Brain pericyte (primary cell): ENCODE measurements at regions not wholly inside any gene's neighbourhood (a gene's known extent, or its start where the extent isn't known, plus 50 kb on each side); places are given as distances from the start of the nearest gene placed in this dataset.

Experiments used
- DNase-seq: peaks from one replicate; pipeline ENCODE4 v3.0.0-alpha.2; 2012; ENCODE audit warnings: low read depth, low spot score

GRCh38 chr11:116122697-116123472 lies 618.7 kb upstream of the CADM1 start:
- no peak for DNase-seq

DNA sequence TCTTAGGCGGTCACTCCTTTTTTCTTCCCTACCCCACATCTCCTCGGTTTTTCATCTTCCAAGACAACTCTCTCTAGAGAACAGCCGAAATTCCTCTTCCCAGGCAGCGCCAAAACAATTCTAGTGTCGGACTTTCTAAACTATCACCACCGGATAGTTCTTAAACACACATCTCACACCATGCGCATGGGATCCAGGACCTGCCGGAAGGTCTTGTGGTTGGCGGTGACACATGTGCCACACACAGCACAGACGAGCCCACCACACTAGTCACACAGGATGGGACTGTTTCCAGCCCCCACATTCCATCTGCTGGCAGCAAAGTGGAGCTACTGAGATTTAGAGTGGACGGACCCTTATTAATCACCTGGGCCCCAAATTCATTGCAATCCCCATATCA lies 614.9 kb upstream of the CADM1 start:
- DNase-seq, result no peak

DNA sequence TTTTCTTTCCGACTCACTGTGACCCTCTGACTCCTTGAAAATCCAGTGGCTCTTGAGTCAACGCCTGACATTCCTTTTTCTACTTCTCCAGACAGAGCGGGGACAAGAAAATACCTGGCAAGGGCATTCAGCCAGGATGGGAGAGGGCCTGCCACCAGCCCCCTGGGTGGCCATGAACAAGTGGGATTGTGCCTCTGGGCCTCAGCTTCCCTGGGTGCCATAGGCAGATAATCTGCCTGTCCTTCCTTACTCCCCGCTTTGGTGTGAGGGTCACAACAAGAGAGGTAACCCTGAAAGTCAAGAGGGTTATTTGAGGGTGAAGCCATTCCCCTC lies 613.9 kb upstream of the CADM1 start:
- DNase-seq, result no peak

GRCh38 chr11:116117331-116118137 lies 613.3 kb upstream of the CADM1 start:
- no peak for DNase-seq

DNA sequence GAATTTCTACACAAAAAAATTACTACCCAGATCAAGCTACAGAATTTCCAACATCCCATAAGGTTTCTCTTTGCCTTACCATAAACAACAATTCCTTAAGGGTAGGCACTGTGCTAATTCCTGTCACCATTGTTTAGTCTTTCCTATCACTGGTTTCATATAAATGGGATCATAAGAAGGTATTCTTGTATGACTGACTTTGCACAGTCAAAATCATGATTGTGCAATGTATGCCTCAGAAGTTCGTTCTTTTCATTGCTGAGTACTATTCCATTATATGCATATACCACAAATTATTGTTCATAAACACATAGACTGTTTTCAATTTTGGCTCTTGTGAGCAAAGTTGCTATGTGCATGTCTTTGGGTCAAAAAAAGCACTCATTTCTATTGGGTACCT lies 611.6 kb upstream of the CADM1 start:
- DNase-seq, result no peak

DNA sequence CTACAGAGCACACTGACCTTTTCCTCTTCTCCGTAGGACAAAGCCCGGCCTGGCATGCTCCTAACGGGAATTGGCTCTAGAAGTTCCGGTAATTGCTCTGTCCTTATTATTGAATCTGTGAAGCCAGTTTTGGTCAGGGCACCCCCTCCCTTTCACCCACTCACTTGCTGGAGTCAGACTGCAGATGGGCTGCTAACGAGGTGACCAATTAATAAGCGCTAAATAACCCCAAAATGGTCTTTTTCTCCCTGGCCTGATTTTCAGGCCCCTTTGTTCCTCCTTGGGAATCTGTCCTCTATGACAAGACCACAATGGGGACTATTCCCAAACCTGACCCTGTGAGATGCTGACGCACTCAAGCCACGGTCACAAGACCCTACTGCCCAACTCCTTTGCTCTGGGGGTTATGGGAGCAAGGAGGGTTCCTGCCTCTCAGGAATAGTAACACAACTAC lies 610.0 kb upstream of the CADM1 start:
- DNase-seq, result no peak

DNA sequence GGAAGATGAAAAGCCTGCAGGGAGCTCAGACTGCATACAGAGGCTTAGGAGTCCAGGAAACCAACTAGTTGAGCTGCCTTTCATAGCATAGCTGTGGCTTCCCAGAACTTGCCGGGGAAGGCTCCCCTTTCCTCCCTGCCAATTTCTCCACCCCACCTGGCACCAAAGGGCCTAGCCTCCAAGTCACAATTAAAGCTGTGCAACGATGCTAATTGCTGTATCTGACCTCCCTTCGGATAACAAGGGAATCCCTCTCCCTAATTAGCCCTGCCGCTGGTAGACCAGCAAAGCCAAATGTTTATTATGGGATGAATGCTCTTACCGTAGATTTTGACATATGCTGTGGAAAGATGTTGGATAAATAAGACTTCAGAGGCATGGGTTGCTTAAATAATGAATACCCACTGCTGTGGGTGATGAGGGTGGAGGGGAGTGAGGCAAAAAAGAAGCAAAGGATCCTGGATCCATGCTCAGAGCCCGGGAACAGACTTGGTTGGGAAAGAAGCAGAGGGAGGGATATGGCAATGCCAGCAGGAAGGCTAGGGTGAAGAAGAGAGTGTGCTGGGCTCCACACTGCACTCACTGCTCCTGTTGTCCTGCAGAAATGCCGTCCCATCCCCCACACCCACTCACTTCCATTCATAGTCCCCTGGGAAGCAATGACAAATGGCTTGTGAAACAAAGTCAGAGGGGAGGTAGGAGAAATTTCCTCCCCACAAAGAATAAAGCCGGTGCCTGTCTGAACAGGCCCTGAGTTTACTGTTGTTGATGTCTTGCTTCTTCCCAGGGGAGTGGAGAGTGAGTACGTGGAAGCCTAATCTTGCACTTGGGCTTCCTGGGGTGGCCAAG lies 608.1 kb upstream of the CADM1 start:
- DNase-seq, result no peak

- DNase-seq, result no peak
These were observed 607.3 kb upstream of the CADM1 start for GRCh38 chr11:116111546-116111945.

DNA sequence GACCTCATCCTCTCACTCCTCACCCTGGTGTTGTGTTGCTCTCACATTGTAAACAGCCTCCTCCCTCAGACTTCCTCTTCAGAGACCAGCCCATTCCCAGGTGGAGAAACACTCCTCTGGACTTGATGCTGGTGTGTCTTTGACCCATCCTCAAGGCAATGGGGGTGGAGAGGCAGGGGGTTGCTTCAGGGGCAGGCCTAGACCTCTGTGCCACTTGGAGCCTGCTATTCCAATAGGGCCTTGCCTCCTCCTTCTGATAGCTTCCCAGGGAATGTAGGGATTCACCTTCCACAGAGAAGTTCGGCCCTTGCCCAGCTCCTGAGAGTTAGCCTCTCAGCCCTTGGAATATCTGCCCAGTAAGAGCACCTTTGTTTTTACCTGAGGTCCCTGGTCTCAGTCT lies 606.6 kb upstream of the CADM1 start:
- DNase-seq, result no peak

GRCh38 chr11:116110356-116110755 lies 606.1 kb upstream of the CADM1 start:
- no peak for DNase-seq

DNA sequence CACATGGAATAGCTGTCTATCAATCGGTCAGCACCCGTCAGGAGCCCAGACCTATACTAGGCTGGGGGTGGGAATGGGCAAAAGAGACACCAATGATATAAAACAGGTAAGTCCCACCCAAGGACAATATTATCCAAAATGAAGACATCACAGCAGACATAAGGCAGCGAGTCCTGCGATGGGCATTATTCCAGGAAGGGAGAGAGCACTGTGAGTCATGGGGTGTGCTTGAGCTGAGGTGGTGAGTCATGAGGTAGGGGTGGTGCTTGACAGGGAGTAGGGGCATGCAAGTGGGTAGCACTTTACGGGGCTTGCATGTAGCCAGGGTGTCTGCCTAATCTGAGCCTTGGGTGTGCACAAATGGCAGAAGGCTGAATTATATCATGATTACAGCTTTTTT lies 605.0 kb upstream of the CADM1 start:
- no peak for DNase-seq

DNA sequence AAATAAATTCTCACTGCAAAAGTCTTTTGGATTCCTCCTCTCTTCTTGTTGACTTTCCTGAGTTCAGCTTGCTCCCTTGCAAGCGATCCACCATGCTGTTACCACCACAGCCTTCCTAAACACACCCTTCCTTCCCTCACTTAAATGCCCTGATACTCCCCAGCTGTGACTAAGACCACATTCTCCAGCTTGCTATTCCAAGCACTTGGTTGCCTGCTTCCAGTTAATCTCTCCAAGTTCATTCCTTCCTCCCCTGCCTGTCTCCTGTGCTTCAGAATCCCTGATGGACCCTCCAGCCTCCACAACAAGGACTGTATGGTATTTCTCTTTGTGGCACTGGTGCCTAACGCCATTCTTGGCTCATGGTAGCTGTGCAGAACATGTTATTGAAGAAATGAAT lies 603.9 kb upstream of the CADM1 start:
- DNase-seq, result no peak

GRCh38 chr11:116107229-116107628 lies 603.0 kb upstream of the CADM1 start:
- no peak for DNase-seq

- no peak for DNase-seq
These were observed 600.4 kb upstream of the CADM1 start for GRCh38 chr11:116104498-116105174.

GRCh38 chr11:116101902-116102301 lies 597.7 kb upstream of the CADM1 start:
- no peak for DNase-seq

DNA sequence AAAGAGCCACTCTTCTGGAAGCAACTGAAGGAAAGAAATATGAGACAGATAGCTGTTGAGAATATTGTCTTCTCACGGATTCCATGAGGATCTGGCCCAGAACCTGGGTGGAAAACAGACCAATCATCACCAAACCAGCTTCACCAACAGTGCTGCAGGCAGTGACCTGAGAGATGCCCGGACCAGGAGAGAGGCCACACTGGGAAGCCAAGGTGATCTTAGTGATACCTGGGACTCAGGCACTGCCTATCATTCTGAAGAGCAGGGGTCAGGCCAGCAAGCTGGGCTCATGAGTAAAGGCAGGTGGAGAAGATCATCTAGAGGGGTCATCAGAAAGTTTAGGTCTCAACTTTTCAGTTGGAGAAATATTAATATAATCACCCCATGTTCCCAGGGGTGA lies 595.8 kb upstream of the CADM1 start:
- DNase-seq, result no peak

- no peak for DNase-seq
These were observed 595.3 kb upstream of the CADM1 start for GRCh38 chr11:116099541-116099940.

DNA sequence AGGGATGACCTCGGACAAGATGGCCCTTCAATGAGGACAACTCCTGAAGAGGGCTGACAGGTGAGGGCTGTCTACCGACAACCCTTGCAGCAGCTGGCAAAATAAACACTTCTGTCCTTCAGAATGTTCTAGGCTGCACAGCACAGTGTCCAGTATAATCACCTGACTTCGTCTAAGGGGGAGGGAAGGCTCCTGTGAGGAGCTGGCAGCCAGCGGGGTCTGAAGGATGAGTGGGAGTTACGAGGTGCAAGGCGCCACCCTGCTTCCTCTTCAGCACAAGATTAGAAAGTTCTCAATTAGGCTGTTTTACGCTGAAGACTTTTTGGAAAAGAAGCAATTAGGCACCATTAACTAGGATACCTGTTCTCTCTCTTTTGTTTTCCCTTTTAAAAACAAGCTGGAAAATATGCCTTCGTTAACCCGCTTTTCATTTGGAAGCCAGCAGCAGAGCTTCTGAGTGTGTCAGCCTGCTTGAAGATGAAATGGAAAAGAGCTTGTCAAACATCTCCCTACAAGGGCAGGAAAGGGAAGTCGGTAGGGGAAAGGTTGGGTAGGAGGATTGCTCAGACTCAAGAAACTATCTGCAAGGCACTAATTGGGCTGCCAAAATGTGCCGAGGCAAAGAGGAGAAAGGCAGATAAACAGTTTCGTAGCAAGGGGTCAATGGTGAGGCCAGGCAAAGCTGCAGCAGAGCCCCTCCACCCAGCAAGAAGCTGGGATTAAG lies 592.2 kb upstream of the CADM1 start:
- DNase-seq, result no peak

DNA sequence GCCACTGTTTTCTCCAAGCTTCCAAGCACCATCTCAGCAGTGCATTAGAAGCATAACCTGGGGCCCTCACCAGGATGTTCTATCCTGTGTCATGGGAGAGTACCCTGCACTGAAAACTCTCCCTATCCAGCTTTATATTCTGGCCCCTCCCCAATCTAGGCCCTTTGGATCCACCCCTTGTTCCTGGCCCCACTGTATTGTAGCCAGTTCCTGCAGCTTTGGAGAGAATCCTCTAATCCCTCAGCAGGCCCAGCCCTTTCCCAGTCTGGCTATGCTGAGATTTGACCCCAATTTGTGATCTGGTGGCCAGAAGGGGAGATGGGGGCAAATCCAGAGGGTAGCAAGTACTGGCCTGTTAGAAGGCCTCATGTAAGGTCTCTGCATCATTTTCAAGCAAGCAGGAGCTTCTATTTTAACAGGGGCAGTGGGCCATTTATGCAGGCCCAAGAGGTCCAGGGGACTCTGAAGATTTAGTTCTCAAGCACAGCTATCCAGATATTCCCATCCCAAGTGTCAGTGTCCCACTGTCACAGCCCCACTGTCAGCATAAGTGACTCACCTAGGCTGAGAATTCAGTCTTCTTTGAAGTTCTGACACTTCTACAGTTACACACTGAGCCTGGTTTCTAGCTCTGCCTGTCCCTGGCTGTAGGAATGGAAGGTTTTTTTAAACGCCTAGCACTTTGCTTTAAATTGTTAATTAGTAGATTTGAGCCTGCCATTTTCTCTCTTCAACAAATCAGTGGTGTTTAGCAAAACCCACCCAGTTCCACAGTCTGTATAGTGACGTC lies 589.5 kb upstream of the CADM1 start:
- no peak for DNase-seq

GRCh38 chr11:116093065-116093464 lies 588.9 kb upstream of the CADM1 start:
- no peak for DNase-seq
